ENCODE measurements at regions not wholly inside any gene's neighbourhood (a gene's known extent, or its start where the extent isn't known, plus 50 kb on each side); places are given as distances from the start of the nearest gene placed in this dataset.

GRCh38 chr9:82127465-82127864 is 138.9 kb downstream of the SPATA31D1 start:
- no peak for DNase-seq (ENCODE audit: low spot score)
- TF ChIP-seq, protein P1, sequence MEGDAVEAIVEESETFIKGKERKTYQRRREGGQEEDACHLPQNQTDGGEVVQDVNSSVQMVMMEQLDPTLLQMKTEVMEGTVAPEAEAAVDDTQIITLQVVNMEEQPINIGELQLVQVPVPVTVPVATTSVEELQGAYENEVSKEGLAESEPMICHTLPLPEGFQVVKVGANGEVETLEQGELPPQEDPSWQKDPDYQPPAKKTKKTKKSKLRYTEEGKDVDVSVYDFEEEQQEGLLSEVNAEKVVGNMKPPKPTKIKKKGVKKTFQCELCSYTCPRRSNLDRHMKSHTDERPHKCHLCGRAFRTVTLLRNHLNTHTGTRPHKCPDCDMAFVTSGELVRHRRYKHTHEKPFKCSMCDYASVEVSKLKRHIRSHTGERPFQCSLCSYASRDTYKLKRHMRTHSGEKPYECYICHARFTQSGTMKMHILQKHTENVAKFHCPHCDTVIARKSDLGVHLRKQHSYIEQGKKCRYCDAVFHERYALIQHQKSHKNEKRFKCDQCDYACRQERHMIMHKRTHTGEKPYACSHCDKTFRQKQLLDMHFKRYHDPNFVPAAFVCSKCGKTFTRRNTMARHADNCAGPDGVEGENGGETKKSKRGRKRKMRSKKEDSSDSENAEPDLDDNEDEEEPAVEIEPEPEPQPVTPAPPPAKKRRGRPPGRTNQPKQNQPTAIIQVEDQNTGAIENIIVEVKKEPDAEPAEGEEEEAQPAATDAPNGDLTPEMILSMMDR (IDR thresholded peaks at IDR 0.05; ENCODE audit: extremely low read depth, missing control alignments): no peak

DNA sequence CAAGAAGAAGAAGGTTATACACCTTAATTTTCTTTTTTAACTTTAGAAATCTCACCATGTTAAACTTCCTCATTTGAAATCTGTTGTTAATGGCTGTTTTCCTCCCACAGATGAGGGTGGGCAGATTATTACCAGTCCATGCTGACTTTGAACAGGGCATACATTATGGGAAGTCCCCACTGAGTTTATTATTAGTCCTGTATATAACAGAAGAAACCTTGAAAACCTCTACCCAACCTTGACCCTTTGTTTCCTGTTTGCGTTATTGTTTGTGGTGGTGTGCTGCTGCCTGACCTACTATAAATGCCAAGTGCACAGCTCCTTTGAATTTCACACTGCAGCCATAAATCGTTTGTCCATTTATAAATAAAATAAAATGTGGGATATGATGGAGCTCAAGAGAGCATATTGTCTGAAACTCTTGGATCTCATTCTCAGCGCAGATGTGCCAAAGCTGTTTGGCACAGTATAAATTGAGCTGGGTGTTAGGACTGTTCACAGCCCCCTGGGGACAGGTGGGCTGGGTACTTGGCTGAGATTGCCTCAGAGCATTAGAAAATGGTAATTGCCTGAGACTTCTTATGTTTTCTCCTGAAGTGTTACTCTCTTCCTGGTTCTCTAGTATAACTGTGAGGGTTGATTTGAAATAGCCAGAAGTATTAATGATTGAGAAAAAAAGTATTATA is 139.6 kb downstream of the SPATA31D1 start:
- TF ChIP-seq, protein P1 (IDR thresholded peaks at IDR 0.05; ENCODE audit: extremely low read depth, missing control alignments): no peak
- peak; percentile 25 for DNase-seq (ENCODE audit: low spot score)

GRCh38 chr9:82129708-82130107 is 141.1 kb downstream of the SPATA31D1 start:
- DNase-seq (ENCODE audit: low spot score): no peak
- TF ChIP-seq, protein P1 (IDR thresholded peaks at IDR 0.05; ENCODE audit: extremely low read depth, missing control alignments): no peak

DNA sequence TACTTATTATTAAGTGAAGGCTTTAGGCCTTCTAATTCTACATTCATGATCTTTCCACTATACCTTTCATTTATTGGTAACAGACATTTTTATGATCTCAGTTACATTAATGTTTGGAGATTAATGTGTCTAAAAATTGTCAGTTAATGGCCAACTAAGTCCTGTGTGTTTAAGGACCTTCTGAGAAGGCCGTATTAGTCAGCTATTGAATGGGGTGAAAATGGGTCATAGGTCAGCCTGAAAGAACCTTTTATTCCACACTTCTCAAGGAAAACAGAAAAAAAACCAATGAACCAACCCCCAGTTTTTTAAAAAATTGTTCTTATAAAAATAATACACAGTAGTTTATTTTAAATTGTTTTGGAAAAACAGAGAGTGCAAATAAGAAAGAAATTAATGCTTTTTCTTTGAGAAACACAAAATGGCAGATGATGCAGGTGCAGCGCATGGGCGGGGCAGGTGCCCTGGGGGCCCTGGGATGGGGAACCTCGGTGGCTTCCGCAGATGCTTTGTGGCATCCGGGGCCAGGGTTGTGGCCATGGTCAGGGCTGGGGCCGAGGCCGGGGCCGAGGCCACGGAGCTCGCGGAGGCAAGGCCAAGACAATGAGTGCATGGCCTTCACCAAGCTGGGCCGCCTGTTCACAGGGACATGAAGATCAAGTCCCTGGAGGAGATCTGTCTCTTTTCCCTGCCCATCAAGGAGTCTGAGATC is 141.9 kb downstream of the SPATA31D1 start:
- TF ChIP-seq, protein P1 (IDR thresholded peaks at IDR 0.05; ENCODE audit: extremely low read depth, missing control alignments): no peak

GRCh38 chr9:82131072-82131471 is 142.5 kb downstream of the SPATA31D1 start:
- TF ChIP-seq, protein P1 (IDR thresholded peaks at IDR 0.05; ENCODE audit: extremely low read depth, missing control alignments): no peak
- no peak for DNase-seq (ENCODE audit: low spot score)

More for the DNA sequence above, 141.9 kb downstream of the SPATA31D1 start:
- DNase-seq (ENCODE audit: low spot score): no peak

DNA sequence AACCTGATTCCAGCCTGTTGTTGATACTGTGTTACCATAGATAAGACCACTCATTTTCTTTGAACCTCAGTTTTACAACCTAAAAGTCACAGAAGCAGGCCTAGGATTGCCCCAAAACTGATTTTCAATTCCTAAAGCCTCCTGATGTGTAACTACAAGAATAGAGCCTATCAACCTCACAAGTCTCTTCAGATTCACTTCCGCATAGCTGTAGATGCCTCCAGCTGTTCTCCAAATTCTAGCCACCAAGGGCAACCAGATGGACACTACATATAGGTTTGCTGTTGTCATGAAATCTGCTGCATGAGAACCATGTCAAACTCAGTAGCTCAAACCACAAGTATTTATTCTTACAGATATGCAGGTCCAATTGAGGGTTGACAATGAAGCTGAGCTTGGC is 143.5 kb downstream of the SPATA31D1 start:
- no peak for DNase-seq (ENCODE audit: low spot score)
- TF ChIP-seq, protein P1 (IDR thresholded peaks at IDR 0.05; ENCODE audit: extremely low read depth, missing control alignments): no peak

DNA sequence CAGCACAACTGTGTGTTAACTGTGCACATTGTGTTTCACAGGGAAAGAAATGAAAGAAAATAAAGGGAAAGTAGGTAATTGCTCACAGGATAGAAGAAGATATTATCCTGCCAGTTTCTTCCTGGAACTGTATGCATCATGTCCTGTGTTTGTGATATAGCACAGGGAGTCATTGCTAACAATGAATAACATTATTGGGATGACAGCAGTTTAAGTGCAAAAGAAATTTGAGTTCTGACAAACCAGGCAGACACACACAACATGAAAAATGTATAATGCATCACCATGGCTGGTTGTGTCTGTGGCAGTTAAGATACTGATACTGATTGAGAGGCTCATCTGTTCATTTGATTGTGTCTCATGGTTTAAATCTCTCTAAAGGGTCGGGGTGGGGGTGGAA is 145.4 kb downstream of the SPATA31D1 start:
- no peak for DNase-seq (ENCODE audit: low spot score)

More for the DNA sequence above, 145.4 kb downstream of the SPATA31D1 start:
- TF ChIP-seq, protein P1 (IDR thresholded peaks at IDR 0.05; ENCODE audit: extremely low read depth, missing control alignments): no peak

All from GM20000 (cell line).